Lung (tissue), 11 donors: ENCODE measurements at regions not wholly inside any gene's neighbourhood (a gene's known extent, or its start where the extent isn't known, plus 50 kb on each side); places are given as distances from the start of the nearest gene placed in this dataset.

ENCODE experiments used
- ATAC-seq: fragments of 200-7000 bp; cut with Tn5 transposase; one replicate; pipeline ENCODE4 v1.9.1; 2020; ENCODE audit warnings: moderate number of reproducible peaks; ENCODE audit not compliant: insufficient read depth, low FRiP score
- DNase-seq, 3 donors: peaks; one replicate each; pipeline ENCODE4 v3.0.0-alpha.2; 2013 to 2017
- H3K27ac ChIP-seq, 2 donors: one replicate each; pipeline ENCODE4 v1.5.1; 2013; ENCODE audit warnings: mild to moderate bottlenecking in 2 of 2, moderate library complexity in 2 of 2, control low read depth in 1 of 2, inconsistent platforms in 1 of 2, low read depth in 1 of 2, low read length in 1 of 2
- H3K27me3 ChIP-seq, 3 donors: one replicate each; pipeline ENCODE4 v1.5.1; 2013; ENCODE audit warnings: low read length in 2 of 3; ENCODE audit not compliant: control insufficient read depth in 3 of 3, insufficient read depth in 3 of 3
- H3K36me3 ChIP-seq, 4 donors: one replicate each; pipeline ENCODE4 v1.5.1; 2013; ENCODE audit warnings: low read length in 4 of 4, mild to moderate bottlenecking in 1 of 4, moderate library complexity in 1 of 4; ENCODE audit not compliant: control insufficient read depth in 4 of 4, insufficient read depth in 4 of 4
- H3K4me1 ChIP-seq, 5 donors: one replicate each; pipeline ENCODE4 v1.5.1; 2013; ENCODE audit warnings: low read length in 5 of 5, mild to moderate bottlenecking in 2 of 5, moderate library complexity in 1 of 5; ENCODE audit not compliant: control insufficient read depth in 5 of 5, insufficient read depth in 5 of 5
- H3K4me3 ChIP-seq: one replicate; pipeline ENCODE4 v1.5.1; 2013; ENCODE audit warnings: mild to moderate bottlenecking, control low read depth, moderate library complexity
- H3K9ac ChIP-seq, 2 donors: one replicate each; pipeline ENCODE4 v1.5.1; 2013; ENCODE audit warnings: low read length in 2 of 2, control low read depth in 1 of 2; ENCODE audit not compliant: insufficient read depth in 1 of 2
- H3K9me3 ChIP-seq, 4 donors: one replicate each; pipeline ENCODE4 v1.5.1; 2013; ENCODE audit warnings: low read length in 3 of 4, mild to moderate bottlenecking in 1 of 4, moderate library complexity in 1 of 4; ENCODE audit not compliant: control insufficient read depth in 4 of 4, insufficient read depth in 3 of 4
- WGBS, 2 donors: extraction: QIAGEN DNeasy Blood & Tissue Kit; methylation state at CpG; one replicate each; pipeline ENCODE4 v1.1.7; 2013; 5-methylcytosine and 5-hydroxymethylcytosine counted together
- TF ChIP-seq, protein P1 (sequence below): IDR thresholded peaks from 2 replicates; pipeline ENCODE4 v1.5.1; 2012; ENCODE audit warnings: mild to moderate bottlenecking; ENCODE audit errors: control extremely low read depth, extremely low read depth
- donor health status: control.
- donor health status: control.
- donor health status: Bipolar disorder and iron deficiency.
- donor health status: healthy.
- donor health status: DM: yes; HTN: yes; CAD: no.

DNA sequence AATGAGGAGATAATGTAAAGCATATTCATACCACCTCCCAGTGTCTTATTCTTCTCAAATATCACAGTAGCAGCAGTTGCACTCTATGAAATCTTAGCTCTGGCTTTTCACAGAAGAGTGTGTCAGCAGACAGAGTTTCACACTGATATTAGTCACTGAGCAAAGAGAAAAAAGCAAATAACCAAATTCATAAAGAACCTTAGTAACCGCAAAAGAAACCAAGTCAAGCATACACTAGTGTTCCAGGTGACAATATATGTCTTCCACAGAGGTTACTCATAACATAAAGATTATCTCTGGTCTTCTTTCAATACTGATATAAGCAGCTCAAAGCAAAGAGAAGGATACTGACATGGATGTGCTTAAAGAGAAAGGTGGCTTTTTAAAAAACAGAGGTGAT is 181.7 kb upstream of the EDNRA start:
- H3K36me3 ChIP-seq, result no peaks in the 10 kb centered on the region
- TF ChIP-seq, protein P1, sequence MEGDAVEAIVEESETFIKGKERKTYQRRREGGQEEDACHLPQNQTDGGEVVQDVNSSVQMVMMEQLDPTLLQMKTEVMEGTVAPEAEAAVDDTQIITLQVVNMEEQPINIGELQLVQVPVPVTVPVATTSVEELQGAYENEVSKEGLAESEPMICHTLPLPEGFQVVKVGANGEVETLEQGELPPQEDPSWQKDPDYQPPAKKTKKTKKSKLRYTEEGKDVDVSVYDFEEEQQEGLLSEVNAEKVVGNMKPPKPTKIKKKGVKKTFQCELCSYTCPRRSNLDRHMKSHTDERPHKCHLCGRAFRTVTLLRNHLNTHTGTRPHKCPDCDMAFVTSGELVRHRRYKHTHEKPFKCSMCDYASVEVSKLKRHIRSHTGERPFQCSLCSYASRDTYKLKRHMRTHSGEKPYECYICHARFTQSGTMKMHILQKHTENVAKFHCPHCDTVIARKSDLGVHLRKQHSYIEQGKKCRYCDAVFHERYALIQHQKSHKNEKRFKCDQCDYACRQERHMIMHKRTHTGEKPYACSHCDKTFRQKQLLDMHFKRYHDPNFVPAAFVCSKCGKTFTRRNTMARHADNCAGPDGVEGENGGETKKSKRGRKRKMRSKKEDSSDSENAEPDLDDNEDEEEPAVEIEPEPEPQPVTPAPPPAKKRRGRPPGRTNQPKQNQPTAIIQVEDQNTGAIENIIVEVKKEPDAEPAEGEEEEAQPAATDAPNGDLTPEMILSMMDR, result no peak
- 58 to 82% methylated on average over 1 of the region's 1 CpG for WGBS, 2 donors
- ATAC-seq (no peak), DNase-seq (no peak)
- H3K9ac ChIP-seq, result no peak overlapping the region
- H3K27me3 ChIP-seq, result no peaks in the 10 kb centered on the region
- no peak overlapping the region for H3K4me3 ChIP-seq
- H3K27ac ChIP-seq, result no peak overlapping the region
- no peaks in the 10 kb centered on the region for H3K4me1 ChIP-seq
- H3K9me3 ChIP-seq, result no peaks in the 10 kb centered on the region

DNA sequence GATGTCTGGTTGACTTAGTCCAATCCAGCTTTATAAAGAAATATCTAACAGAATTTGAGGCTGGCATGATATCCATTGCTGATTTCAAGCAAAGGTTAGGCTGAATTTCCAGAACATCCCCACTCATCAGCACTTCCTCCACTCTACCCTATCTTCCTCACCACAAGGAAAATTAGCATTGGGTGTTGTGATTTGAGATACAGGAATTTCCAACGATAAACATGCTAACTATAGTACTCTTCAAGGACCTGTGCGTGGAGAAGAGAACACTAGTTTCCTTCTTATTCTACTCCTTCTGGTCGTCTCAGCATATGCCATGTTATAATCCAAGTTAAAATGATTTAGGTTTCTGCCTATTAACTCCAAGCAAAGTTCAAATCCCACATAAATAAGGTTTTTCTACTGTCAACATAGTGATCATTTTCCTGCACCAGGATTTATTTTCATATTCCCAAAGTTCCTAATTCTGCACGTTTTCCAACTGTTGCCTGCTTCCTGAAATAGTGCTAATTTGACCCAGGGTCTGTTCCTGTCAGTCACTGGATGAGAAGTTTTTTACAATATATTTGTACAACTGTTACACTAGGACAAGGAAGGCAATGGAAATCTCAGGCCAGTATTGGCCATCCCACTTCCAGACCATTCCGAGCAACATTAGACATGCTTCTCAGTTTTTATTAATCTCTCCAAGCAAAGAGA is 177.6 kb upstream of the EDNRA start:
- Histone ChIP-seq H3K27me3 (no peaks in the 10 kb centered on the region), H3K9ac (no peak overlapping the region), H3K36me3 (no peaks in the 10 kb centered on the region), H3K4me1 (no peaks in the 10 kb centered on the region), H3K4me3 (no peak overlapping the region), H3K27ac (no peak overlapping the region), H3K9me3 (no peaks in the 10 kb centered on the region)
- TF ChIP-seq, protein P1, result no peak
- WGBS, 2 donors, result 51 to 52% methylated on average over 5 of the region's 5 CpGs
- no peak for DNase-seq
- no peak for ATAC-seq

DNA sequence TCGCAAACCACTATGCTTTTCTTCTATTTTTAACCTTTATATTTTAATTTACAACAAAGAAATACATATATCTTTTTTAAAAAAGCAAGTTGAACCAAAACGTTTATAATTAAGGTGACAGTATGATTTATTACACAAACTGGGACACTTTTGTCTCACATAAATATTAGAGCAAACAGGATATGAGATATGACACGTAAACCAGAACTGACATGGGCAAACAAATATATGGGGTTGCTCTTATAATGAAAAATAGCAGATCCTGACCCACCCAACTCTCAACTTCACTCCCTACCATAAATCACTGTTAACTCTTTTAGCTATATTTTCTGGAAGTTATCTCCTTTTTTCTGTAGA is 177.0 kb upstream of the EDNRA start:
- 40% methylated on average over 3 of the region's 3 CpGs for WGBS, 2 donors
- no peaks in the 10 kb centered on the region for H3K4me1 ChIP-seq
- H3K36me3 ChIP-seq, result no peaks in the 10 kb centered on the region
- H3K27me3 ChIP-seq, result no peaks in the 10 kb centered on the region
- H3K4me3 ChIP-seq, result no peak overlapping the region
- no peaks in the 10 kb centered on the region for H3K9me3 ChIP-seq
- TF ChIP-seq, protein P1, result no peak
- no peak overlapping the region for H3K9ac ChIP-seq
- DNase-seq, result no peak
- no peak for ATAC-seq
- no peak overlapping the region for H3K27ac ChIP-seq
